ENCODE measurements at regions not wholly inside any gene's neighbourhood (a gene's known extent, or its start where the extent isn't known, plus 50 kb on each side); places are given as distances from the start of the nearest gene placed in this dataset.

DNA sequence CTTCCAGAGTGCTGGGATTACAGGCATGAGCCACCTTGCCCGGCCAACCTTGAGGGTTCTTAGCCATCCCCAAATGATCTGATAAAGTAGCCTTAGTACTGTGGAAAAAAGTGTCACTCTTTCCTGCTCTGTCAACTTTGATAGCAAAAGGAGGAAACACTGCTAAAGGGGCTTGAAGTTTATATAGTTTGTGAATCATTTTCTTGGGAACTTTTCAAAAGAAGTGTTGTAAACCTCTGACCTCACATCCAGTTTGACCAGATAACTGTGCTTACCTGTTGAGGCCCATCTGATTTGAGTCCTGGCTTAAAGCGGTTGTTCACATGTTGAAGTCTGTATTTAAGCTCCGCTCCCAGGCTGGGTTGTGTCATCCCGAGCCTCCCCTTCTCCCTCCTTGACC lies 303.3 kb downstream of the DOCK8 start:
- TF ChIP-seq, protein P1, sequence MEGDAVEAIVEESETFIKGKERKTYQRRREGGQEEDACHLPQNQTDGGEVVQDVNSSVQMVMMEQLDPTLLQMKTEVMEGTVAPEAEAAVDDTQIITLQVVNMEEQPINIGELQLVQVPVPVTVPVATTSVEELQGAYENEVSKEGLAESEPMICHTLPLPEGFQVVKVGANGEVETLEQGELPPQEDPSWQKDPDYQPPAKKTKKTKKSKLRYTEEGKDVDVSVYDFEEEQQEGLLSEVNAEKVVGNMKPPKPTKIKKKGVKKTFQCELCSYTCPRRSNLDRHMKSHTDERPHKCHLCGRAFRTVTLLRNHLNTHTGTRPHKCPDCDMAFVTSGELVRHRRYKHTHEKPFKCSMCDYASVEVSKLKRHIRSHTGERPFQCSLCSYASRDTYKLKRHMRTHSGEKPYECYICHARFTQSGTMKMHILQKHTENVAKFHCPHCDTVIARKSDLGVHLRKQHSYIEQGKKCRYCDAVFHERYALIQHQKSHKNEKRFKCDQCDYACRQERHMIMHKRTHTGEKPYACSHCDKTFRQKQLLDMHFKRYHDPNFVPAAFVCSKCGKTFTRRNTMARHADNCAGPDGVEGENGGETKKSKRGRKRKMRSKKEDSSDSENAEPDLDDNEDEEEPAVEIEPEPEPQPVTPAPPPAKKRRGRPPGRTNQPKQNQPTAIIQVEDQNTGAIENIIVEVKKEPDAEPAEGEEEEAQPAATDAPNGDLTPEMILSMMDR (IDR thresholded peaks at IDR 0.05), result no peak
- TF ChIP-seq, protein P2, sequence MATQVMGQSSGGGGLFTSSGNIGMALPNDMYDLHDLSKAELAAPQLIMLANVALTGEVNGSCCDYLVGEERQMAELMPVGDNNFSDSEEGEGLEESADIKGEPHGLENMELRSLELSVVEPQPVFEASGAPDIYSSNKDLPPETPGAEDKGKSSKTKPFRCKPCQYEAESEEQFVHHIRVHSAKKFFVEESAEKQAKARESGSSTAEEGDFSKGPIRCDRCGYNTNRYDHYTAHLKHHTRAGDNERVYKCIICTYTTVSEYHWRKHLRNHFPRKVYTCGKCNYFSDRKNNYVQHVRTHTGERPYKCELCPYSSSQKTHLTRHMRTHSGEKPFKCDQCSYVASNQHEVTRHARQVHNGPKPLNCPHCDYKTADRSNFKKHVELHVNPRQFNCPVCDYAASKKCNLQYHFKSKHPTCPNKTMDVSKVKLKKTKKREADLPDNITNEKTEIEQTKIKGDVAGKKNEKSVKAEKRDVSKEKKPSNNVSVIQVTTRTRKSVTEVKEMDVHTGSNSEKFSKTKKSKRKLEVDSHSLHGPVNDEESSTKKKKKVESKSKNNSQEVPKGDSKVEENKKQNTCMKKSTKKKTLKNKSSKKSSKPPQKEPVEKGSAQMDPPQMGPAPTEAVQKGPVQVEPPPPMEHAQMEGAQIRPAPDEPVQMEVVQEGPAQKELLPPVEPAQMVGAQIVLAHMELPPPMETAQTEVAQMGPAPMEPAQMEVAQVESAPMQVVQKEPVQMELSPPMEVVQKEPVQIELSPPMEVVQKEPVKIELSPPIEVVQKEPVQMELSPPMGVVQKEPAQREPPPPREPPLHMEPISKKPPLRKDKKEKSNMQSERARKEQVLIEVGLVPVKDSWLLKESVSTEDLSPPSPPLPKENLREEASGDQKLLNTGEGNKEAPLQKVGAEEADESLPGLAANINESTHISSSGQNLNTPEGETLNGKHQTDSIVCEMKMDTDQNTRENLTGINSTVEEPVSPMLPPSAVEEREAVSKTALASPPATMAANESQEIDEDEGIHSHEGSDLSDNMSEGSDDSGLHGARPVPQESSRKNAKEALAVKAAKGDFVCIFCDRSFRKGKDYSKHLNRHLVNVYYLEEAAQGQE (IDR thresholded peaks at IDR 0.05; ENCODE audit: low read depth, low read length), result no peak
- TF ChIP-seq POLR2AphosphoS5 (IDR thresholded peaks at IDR 0.05; ENCODE audit: low read depth, low read length) (no peak), SMC3 (IDR thresholded peaks at IDR 0.05; ENCODE audit: low read depth, low read length) (no peak)

Data from SK-N-SH (cell line).